OCI-LY3 (cell line): ENCODE measurements at regions not wholly inside any gene's neighbourhood (a gene's known extent, or its start where the extent isn't known, plus 50 kb on each side); places are given as distances from the start of the nearest gene placed in this dataset.
A peak's percentile ranks its signal among the peaks of the same experiment; 100 is the strongest.

Source experiments
- H2AFZ ChIP-seq: fragments of 200-600, 300-600 bp; shearing (Covaris generic); 2 replicates; pipeline ENCODE4 v1.6.0; 2014; ENCODE audit warnings: antibody characterized with exemption, low read depth, low read length
- H3K27ac ChIP-seq: fragments of 200-600, 300-600 bp; sonication (generic); 2 replicates; pipeline ENCODE4 v1.5.1; 2014; ENCODE audit warnings: mild to moderate bottlenecking, low read length, moderate library complexity, mixed read lengths
- H3K27me3 ChIP-seq: fragments of 200-600, 300-600 bp; sonication (generic); 2 replicates; pipeline ENCODE4 v1.6.1; 2014; ENCODE audit warnings: low read depth, low read length, mixed read lengths
- H3K36me3 ChIP-seq: fragments of 200-600, 300-600 bp; sonication (generic); replicated peaks from 2 replicates; pipeline ENCODE3; 2014; ENCODE audit warnings: low read depth, low read length, mixed read lengths
- H3K4me1 ChIP-seq: fragments of 300-600, 200-600 bp; sonication (generic); 2 replicates; pipeline ENCODE4 v1.6.1; 2014; ENCODE audit warnings: low read length, mixed read lengths
- H3K4me2 ChIP-seq: fragments of 200-600, 300-600 bp; sonication (generic); 2 replicates; pipeline ENCODE4 v1.6.1; 2014; ENCODE audit warnings: low read length, mixed read lengths
- H3K4me3 ChIP-seq: fragments of 300-600, 200-600 bp; sonication (generic); 2 replicates; pipeline ENCODE4 v1.5.1; 2014; ENCODE audit warnings: antibody characterized with exemption, mild to moderate bottlenecking, low read length, moderate library complexity
- H3K79me2 ChIP-seq: fragments of 300-600, 200-600 bp; shearing (Covaris generic); 2 replicates; pipeline ENCODE4 v1.6.1; 2014; ENCODE audit warnings: mild to moderate bottlenecking, low read length, mixed read lengths
- H3K9ac ChIP-seq: fragments of 300-600, 200-600 bp; shearing (Covaris generic); 2 replicates; pipeline ENCODE4 v1.6.0; 2014; ENCODE audit warnings: mild to moderate bottlenecking, low read length, moderate library complexity
- H3K9me3 ChIP-seq: fragments of 200-600, 300-600 bp; shearing (Covaris generic); 2 replicates; pipeline ENCODE4 v1.6.1; 2014; ENCODE audit warnings: low read length, mixed read lengths; ENCODE audit not compliant: insufficient read depth
- H4K20me1 ChIP-seq: fragments of 200-600, 300-600 bp; sonication (generic); 2 replicates; pipeline ENCODE4 v1.6.1; 2016; ENCODE audit warnings: low read length, mixed read lengths; ENCODE audit not compliant: insufficient read depth
- EZH2phosphoT487 ChIP-seq: fragments of 200-600 bp; shearing (Covaris generic); IDR thresholded peaks from 2 replicates; pipeline ENCODE4 v1.6.1; 2018; ENCODE audit warnings: antibody characterized with exemption, mixed run types, low read depth
- TF ChIP-seq, protein P1 (sequence below): fragments of 200-600, 300-600 bp; sonication (generic); IDR thresholded peaks from 2 replicates; pipeline ENCODE4 v1.5.1; 2014; ENCODE audit warnings: antibody characterized with exemption, low read length, low read depth

DNA sequence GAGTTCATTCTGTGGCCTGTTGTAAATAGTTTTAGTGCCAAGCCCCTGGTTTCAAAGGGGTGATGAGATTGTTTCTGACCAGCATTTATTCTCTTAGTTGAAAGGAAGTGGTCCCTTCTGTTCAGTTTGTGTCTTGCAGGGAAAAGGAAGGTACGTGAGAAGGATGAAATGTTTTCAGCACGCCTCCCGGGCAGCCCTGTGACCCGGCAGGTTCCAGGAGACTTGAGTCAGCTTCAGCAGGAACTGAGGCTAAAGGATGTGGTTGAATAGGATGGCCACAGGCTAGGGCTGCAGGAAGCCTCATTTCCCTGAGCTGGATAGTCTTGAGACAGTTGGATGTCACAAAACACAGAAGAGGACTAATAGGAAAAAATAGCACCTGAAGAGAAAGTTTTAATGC, 132.4 kb upstream of the SYNDIG1 start:
- Histone ChIP-seq H3K36me3 (no peaks in the 10 kb centered on the region), H3K4me1 (peaks cover 26% of the 10 kb centered on the region), H3K9ac (no peak overlapping the region), H3K9me3 (no peaks in the 10 kb centered on the region), H4K20me1 (no peaks in the 10 kb centered on the region), H2AFZ (no peak overlapping the region), H3K79me2 (no peaks in the 10 kb centered on the region), H3K4me3 (no peak overlapping the region), H3K4me2 (no peak overlapping the region), H3K27me3 (no peaks in the 10 kb centered on the region), H3K27ac (no peak overlapping the region)
- TF ChIP-seq, protein P1, sequence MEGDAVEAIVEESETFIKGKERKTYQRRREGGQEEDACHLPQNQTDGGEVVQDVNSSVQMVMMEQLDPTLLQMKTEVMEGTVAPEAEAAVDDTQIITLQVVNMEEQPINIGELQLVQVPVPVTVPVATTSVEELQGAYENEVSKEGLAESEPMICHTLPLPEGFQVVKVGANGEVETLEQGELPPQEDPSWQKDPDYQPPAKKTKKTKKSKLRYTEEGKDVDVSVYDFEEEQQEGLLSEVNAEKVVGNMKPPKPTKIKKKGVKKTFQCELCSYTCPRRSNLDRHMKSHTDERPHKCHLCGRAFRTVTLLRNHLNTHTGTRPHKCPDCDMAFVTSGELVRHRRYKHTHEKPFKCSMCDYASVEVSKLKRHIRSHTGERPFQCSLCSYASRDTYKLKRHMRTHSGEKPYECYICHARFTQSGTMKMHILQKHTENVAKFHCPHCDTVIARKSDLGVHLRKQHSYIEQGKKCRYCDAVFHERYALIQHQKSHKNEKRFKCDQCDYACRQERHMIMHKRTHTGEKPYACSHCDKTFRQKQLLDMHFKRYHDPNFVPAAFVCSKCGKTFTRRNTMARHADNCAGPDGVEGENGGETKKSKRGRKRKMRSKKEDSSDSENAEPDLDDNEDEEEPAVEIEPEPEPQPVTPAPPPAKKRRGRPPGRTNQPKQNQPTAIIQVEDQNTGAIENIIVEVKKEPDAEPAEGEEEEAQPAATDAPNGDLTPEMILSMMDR = no peak
- no peak for TF ChIP-seq EZH2phosphoT487

DNA sequence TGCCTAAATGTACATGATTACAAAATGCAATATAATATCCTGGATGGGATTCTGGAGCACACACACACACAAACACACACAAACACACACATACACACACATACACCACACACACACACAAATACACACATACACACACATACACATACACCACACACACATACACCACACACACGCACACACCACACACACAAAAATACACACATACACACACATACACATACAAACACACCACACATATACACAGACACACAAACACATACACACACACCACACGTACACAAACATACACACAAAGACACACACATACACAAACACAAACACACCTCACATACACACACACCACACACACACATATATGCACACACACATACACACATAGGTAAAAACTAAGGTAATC, 134.6 kb upstream of the SYNDIG1 start:
- H4K20me1 ChIP-seq = no peaks in the 10 kb centered on the region
- no peaks in the 10 kb centered on the region for H3K9me3 ChIP-seq
- H3K27me3 ChIP-seq = no peaks in the 10 kb centered on the region
- no peak overlapping the region for H3K4me2 ChIP-seq
- peaks cover 26% of the 10 kb centered on the region for H3K4me1 ChIP-seq
- H3K27ac ChIP-seq = no peak overlapping the region
- no peaks in the 10 kb centered on the region for H3K36me3 ChIP-seq
- TF ChIP-seq, protein P1 = no peak
- no peak overlapping the region for H2AFZ ChIP-seq
- no peak overlapping the region for H3K4me3 ChIP-seq
- H3K79me2 ChIP-seq = no peaks in the 10 kb centered on the region
- H3K9ac ChIP-seq = no peak overlapping the region

DNA sequence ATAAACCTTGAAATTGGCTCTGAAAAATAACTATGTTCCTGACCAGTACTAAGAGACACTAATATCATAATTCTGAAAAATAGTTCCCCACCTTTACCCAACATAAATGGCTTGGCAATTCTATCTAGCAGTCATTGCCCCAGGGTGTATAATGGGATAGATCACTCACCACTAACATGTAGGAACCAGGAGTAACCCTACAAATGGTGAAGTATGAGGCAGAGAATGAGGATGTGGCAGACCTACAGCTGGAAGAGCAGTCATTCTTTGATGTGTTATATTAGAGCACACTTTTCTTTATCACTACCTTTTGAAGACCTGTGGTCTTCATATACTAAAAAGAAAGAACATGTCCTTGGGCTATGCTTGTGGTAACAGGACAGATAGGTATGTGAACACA, 136.5 kb upstream of the SYNDIG1 start:
- no peaks in the 10 kb centered on the region for H3K9me3 ChIP-seq
- H4K20me1 ChIP-seq = no peaks in the 10 kb centered on the region
- no peak overlapping the region for H3K4me3 ChIP-seq
- peak overlapping the region; percentile 2; the same call in 1 of the 2 replicates for H3K27ac ChIP-seq
- TF ChIP-seq EZH2phosphoT487 = no peak
- TF ChIP-seq, protein P1 = no peak
- no peaks in the 10 kb centered on the region for H3K36me3 ChIP-seq
- no peaks in the 10 kb centered on the region for H3K79me2 ChIP-seq
- H3K4me1 ChIP-seq = peaks cover 20% of the 10 kb centered on the region
- H3K9ac ChIP-seq = no peak overlapping the region
- H3K27me3 ChIP-seq = no peaks in the 10 kb centered on the region
- peak overlapping the region; percentile 21 for H3K4me2 ChIP-seq
- H2AFZ ChIP-seq = no peak overlapping the region

- H4K20me1 ChIP-seq = no peaks in the 10 kb centered on the region
- no peak overlapping the region for H3K27ac ChIP-seq
- no peaks in the 10 kb centered on the region for H3K27me3 ChIP-seq
- no peaks in the 10 kb centered on the region for H3K36me3 ChIP-seq
- H3K4me2 ChIP-seq = no peak overlapping the region
- H2AFZ ChIP-seq = no peak overlapping the region
- TF ChIP-seq, protein P1 = no peak
- TF ChIP-seq EZH2phosphoT487 = no peak
- no peaks in the 10 kb centered on the region for H3K9me3 ChIP-seq
- H3K4me3 ChIP-seq = no peak overlapping the region
- H3K9ac ChIP-seq = no peak overlapping the region
- no peaks in the 10 kb centered on the region for H3K79me2 ChIP-seq
- H3K4me1 ChIP-seq = peaks cover 24% of the 10 kb centered on the region
Measured at GRCh38 chr20:24331939-24332338, 137.5 kb upstream of the SYNDIG1 start.
